Stimulated activated naive CD8-positive, alpha-beta T cell treated with anti-CD3 and anti-CD28 coated beads, Interleukin-15, Interleukin-2, amounts not matched to agents 100 ng/mL and 50 ng/mL, for 24 hours (primary cell): ENCODE measurements at regions not wholly inside any gene's neighbourhood (a gene's known extent, or its start where the extent isn't known, plus 50 kb on each side); places are given as distances from the start of the nearest gene placed in this dataset.

Source experiments
- H3K27ac Mint-ChIP-seq: one replicate; pipeline ENCODE4 v1.8.0; 2021; ENCODE audit warnings: mild to moderate bottlenecking, mixed read lengths
- H3K27me3 Mint-ChIP-seq: one replicate; pipeline ENCODE4 v1.8.0; 2021; ENCODE audit warnings: mixed read lengths
- H3K36me3 Mint-ChIP-seq: one replicate; pipeline ENCODE4 v1.8.0; 2021; ENCODE audit warnings: low read depth, mixed read lengths
- H3K4me1 Mint-ChIP-seq: one replicate; pipeline ENCODE4 v1.8.0; 2021; ENCODE audit warnings: low read depth, mixed read lengths
- H3K4me3 Mint-ChIP-seq: one replicate; pipeline ENCODE4 v1.8.0; 2021; ENCODE audit warnings: mild to moderate bottlenecking, mixed read lengths
- H3K9me3 Mint-ChIP-seq: one replicate; pipeline ENCODE4 v1.8.0; 2021; ENCODE audit warnings: mixed read lengths

DNA sequence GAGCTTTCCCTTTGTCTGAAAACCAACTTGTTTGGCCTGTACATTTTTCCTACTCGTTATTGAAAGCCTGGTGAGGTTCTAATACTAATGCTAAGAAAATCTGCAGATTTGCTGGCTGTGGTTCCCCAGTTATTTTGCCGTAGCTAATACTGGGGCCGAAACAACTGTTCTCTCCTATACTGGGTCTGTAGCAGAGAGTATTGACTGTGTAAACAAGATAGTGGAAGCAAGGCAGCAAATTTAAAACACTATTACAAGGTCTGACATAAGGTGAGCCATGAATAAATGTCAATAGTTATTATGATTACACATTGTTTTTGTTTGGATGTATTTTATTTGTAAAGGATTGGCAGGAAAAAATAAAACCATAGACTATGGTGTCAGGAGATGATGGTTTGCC is 1244.0 kb downstream of the AACS start:
- Mint-ChIP-seq H3K9me3 (peaks cover 16% of the 10 kb centered on the region), H3K36me3 (no peaks in the 10 kb centered on the region), H3K27me3 (no peaks in the 10 kb centered on the region), H3K27ac (no peak overlapping the region), H3K4me1 (no peaks in the 10 kb centered on the region), H3K4me3 (no peak overlapping the region)

DNA sequence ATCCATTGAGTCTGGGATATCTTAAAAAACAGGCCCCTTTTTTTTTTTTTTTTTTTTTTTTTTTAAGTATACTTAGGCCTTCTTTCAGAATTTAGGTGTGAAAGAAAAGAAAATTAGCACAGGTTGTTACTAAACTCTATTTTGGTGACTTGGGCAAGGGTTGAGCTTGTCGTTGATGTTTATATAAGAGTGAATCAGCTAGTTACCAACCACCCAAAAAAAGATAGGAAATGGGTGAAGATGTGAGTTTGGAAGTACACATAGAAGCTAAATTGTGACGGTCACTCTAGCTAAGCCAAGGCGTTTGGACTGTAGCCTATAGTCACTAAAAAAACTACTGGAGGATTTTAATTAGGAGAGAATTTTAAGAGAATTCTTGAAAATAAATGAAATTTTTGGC is 1247.2 kb downstream of the AACS start:
- peaks cover 25% of the 10 kb centered on the region for H3K9me3 Mint-ChIP-seq
- no peaks in the 10 kb centered on the region for H3K27me3 Mint-ChIP-seq
- no peaks in the 10 kb centered on the region for H3K36me3 Mint-ChIP-seq
- H3K27ac Mint-ChIP-seq = no peak overlapping the region
- no peaks in the 10 kb centered on the region for H3K4me1 Mint-ChIP-seq
- H3K4me3 Mint-ChIP-seq = no peak overlapping the region

GRCh38 chr12:126316411-126316810 is 1251.2 kb downstream of the AACS start:
- no peaks in the 10 kb centered on the region for H3K27me3 Mint-ChIP-seq
- H3K4me3 Mint-ChIP-seq = no peak overlapping the region
- no peaks in the 10 kb centered on the region for H3K4me1 Mint-ChIP-seq
- H3K9me3 Mint-ChIP-seq = peaks cover 14% of the 10 kb centered on the region
- H3K27ac Mint-ChIP-seq = no peak overlapping the region
- no peaks in the 10 kb centered on the region for H3K36me3 Mint-ChIP-seq

DNA sequence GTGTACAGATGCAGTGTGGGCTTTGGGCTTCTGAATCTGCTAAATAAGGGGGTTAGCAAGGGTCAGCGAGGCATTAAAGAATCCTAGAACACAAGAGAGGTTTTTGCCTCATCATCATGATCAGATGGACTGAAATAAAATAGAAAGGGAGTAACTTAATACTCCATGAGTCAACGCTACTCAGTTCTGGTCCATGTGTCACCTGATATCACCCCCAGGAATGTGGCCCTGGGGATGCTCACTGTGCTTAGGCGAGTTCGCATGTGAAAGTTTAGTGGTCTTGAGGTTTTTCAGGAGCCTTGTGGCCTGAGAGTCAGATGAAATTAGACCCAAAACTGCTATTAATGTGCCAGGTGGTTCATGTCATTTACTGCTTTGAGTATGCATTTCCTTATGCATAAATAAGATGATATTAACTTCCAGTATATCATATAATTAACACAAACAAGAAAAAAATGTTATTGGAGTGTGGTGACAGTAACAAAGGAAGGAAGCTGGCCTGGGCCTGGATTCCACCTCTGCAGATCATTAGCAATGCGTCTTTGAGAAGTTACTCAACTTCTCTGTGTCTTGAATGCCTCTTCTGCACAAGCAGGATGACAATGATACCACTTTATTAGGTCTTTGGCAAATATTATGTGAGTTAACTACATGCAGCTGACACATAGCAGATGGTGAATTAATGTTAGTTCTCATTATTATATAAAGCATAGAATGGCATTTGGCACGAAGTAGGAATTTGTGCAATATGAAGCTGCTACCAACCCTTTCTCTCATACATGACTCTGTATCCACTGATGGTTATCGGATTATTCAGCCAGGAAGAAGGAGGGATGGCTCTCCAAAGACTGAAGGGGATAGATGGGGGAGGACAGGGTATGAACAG is 1272.6 kb downstream of the AACS start:
- no peak overlapping the region for H3K27ac Mint-ChIP-seq
- no peaks in the 10 kb centered on the region for H3K36me3 Mint-ChIP-seq
- no peaks in the 10 kb centered on the region for H3K27me3 Mint-ChIP-seq
- H3K4me1 Mint-ChIP-seq = no peaks in the 10 kb centered on the region
- H3K9me3 Mint-ChIP-seq = peaks cover 9% of the 10 kb centered on the region
- no peak overlapping the region for H3K4me3 Mint-ChIP-seq

- Mint-ChIP-seq H3K27ac (no peak overlapping the region), H3K4me3 (no peak overlapping the region), H3K36me3 (no peaks in the 10 kb centered on the region), H3K27me3 (no peaks in the 10 kb centered on the region), H3K4me1 (no peaks in the 10 kb centered on the region), H3K9me3 (peaks cover 22% of the 10 kb centered on the region)
Observed at GRCh38 chr12:126342866-126343265, 1277.6 kb downstream of the AACS start.

DNA sequence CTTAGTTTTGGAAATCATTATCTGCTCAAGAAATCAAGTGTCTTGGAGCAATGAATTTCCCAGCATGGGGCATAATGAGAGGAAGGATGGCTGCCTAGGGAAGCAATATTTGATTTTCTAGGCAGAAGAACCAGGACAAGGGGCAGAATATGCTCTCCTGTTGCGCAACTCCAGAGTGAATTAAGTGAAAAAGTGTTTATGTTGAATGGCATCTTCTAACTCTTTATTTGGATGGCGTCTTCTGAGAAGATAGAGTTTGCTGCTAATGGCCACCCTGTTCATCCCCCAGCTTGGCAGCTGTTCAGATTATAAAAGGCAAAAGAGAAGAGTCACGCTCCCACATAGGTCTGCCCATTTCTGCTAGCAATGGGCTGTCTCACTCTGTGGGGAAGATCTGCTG is 1278.1 kb downstream of the AACS start:
- H3K36me3 Mint-ChIP-seq = no peaks in the 10 kb centered on the region
- no peaks in the 10 kb centered on the region for H3K27me3 Mint-ChIP-seq
- no peak overlapping the region for H3K4me3 Mint-ChIP-seq
- peaks cover 22% of the 10 kb centered on the region for H3K9me3 Mint-ChIP-seq
- no peak overlapping the region for H3K27ac Mint-ChIP-seq
- no peaks in the 10 kb centered on the region for H3K4me1 Mint-ChIP-seq

DNA sequence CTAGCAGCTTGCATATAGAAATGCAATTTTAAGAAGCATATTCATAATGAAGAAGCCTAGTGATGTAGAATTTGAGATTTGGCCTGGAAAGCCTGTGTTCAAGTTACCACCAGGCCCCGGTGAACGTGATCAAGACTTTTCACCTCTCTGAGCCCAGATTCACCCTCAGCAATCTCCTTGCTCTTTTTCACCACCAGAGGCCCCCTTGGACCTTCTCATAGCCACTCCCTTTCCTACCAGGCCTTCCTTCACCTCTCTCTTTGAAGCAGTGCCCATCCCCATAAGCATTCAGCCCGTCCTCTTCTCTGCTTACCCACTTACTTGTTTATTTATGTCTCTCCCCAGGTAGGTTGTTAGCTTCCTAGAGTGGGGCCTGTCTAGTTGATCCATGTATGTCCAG is 1280.9 kb downstream of the AACS start:
- H3K4me3 Mint-ChIP-seq = no peak overlapping the region
- no peak overlapping the region for H3K27ac Mint-ChIP-seq
- peaks cover 17% of the 10 kb centered on the region for H3K9me3 Mint-ChIP-seq
- no peaks in the 10 kb centered on the region for H3K36me3 Mint-ChIP-seq
- no peaks in the 10 kb centered on the region for H3K27me3 Mint-ChIP-seq
- H3K4me1 Mint-ChIP-seq = no peaks in the 10 kb centered on the region

GRCh38 chr12:126347421-126347820 is 1282.2 kb downstream of the AACS start:
- Mint-ChIP-seq H3K27me3 (no peaks in the 10 kb centered on the region), H3K27ac (no peak overlapping the region), H3K9me3 (peaks cover 13% of the 10 kb centered on the region), H3K4me3 (no peak overlapping the region), H3K36me3 (no peaks in the 10 kb centered on the region), H3K4me1 (no peaks in the 10 kb centered on the region)

- Mint-ChIP-seq H3K27me3 (no peaks in the 10 kb centered on the region), H3K9me3 (peaks cover 18% of the 10 kb centered on the region), H3K36me3 (no peaks in the 10 kb centered on the region), H3K27ac (no peak overlapping the region), H3K4me1 (no peaks in the 10 kb centered on the region), H3K4me3 (no peak overlapping the region)
Observed at GRCh38 chr12:126349383-126349782, 1284.1 kb downstream of the AACS start.

DNA sequence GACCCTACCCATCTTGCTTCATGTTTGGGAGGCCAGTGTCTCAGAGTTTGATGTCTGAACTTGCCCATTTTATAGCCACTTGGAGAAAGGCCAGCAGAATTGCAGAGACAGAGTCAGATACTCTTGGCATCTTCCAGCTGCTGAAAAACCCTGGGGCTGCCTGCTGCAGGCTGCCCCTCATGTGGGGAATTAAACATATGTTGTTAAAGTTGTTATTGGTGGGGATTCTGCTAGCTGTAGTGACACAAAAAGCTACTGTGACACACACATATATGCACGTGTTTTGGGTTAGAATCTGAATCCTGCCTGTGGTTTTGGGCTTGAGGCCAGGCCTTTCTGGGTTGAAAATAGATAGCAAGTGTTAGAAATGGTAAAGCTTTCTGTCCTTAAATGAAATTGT is 1288.4 kb downstream of the AACS start:
- H3K4me1 Mint-ChIP-seq = no peaks in the 10 kb centered on the region
- peaks cover 15% of the 10 kb centered on the region for H3K9me3 Mint-ChIP-seq
- no peak overlapping the region for H3K27ac Mint-ChIP-seq
- H3K27me3 Mint-ChIP-seq = no peaks in the 10 kb centered on the region
- H3K36me3 Mint-ChIP-seq = no peaks in the 10 kb centered on the region
- H3K4me3 Mint-ChIP-seq = no peak overlapping the region

- Mint-ChIP-seq H3K9me3 (peaks cover 18% of the 10 kb centered on the region), H3K27me3 (no peaks in the 10 kb centered on the region), H3K36me3 (no peaks in the 10 kb centered on the region), H3K4me3 (no peak overlapping the region), H3K27ac (no peak overlapping the region), H3K4me1 (no peaks in the 10 kb centered on the region)
Observed at GRCh38 chr12:126354633-126355032, 1289.4 kb downstream of the AACS start.

DNA sequence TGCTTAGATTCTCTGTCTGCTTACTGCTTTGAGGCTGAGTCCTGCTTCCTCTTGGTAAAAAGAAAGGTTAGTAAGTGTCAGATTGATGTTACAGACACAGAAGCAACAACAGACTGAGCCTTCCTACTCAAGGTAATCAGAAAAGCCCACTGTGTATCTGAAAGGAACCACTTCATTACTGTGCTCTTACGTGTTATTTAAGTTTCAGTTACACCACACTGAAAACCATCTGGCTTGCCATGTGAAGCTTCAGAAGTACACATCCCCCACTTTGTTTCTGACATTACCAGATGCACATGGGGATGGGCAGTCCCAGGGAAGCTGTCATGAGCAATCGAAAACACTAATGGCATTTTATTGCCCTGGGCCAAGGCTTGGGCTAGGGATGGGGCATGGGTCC is 1290.1 kb downstream of the AACS start:
- Mint-ChIP-seq H3K27ac (no peak overlapping the region), H3K27me3 (no peaks in the 10 kb centered on the region), H3K4me3 (no peak overlapping the region), H3K4me1 (no peaks in the 10 kb centered on the region), H3K9me3 (peaks cover 22% of the 10 kb centered on the region), H3K36me3 (no peaks in the 10 kb centered on the region)

GRCh38 chr12:126358806-126359205 is 1293.6 kb downstream of the AACS start:
- H3K4me3 Mint-ChIP-seq = no peak overlapping the region
- no peaks in the 10 kb centered on the region for H3K36me3 Mint-ChIP-seq

DNA sequence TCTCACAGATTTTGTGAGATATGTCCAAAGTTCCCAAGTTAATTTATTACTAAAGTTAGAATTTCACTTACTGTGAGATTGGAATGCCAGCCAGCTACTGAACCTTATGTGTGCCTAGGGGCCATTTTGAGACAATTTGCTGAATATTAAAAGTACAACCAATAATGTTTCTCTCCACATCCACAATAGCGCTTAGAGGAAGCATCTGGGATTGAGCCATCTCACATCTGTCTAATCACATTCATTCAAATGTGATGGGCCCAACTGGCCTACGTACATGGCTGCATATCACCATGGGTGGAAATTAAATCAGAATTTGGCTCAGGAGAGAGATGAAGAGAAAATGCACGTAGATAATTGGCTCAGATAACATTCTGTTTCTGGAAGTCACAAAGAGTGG is 1294.0 kb downstream of the AACS start:
- H3K27ac Mint-ChIP-seq = no peak overlapping the region
- H3K27me3 Mint-ChIP-seq = no peaks in the 10 kb centered on the region
- H3K4me3 Mint-ChIP-seq = no peak overlapping the region
- H3K36me3 Mint-ChIP-seq = no peaks in the 10 kb centered on the region
- peaks cover 28% of the 10 kb centered on the region for H3K9me3 Mint-ChIP-seq
- H3K4me1 Mint-ChIP-seq = no peaks in the 10 kb centered on the region

More at GRCh38 chr12:126358806-126359205, 1293.6 kb downstream of the AACS start:
- Mint-ChIP-seq H3K4me1 (no peaks in the 10 kb centered on the region), H3K9me3 (peaks cover 32% of the 10 kb centered on the region), H3K27ac (no peak overlapping the region), H3K27me3 (no peaks in the 10 kb centered on the region)

GRCh38 chr12:126361804-126362203 is 1296.6 kb downstream of the AACS start:
- peaks cover 28% of the 10 kb centered on the region for H3K9me3 Mint-ChIP-seq
- no peak overlapping the region for H3K4me3 Mint-ChIP-seq
- H3K4me1 Mint-ChIP-seq = no peaks in the 10 kb centered on the region
- no peaks in the 10 kb centered on the region for H3K27me3 Mint-ChIP-seq
- no peak overlapping the region for H3K27ac Mint-ChIP-seq
- no peaks in the 10 kb centered on the region for H3K36me3 Mint-ChIP-seq

- Mint-ChIP-seq H3K9me3 (peaks cover 23% of the 10 kb centered on the region), H3K27ac (no peak overlapping the region), H3K36me3 (no peaks in the 10 kb centered on the region), H3K4me3 (no peak overlapping the region), H3K4me1 (no peaks in the 10 kb centered on the region), H3K27me3 (no peaks in the 10 kb centered on the region)
Observed at GRCh38 chr12:126362493-126362892, 1297.3 kb downstream of the AACS start.
